ENCODE measurements at regions not wholly inside any gene's neighbourhood (a gene's known extent, or its start where the extent isn't known, plus 50 kb on each side); places are given as distances from the start of the nearest gene placed in this dataset.

DNA sequence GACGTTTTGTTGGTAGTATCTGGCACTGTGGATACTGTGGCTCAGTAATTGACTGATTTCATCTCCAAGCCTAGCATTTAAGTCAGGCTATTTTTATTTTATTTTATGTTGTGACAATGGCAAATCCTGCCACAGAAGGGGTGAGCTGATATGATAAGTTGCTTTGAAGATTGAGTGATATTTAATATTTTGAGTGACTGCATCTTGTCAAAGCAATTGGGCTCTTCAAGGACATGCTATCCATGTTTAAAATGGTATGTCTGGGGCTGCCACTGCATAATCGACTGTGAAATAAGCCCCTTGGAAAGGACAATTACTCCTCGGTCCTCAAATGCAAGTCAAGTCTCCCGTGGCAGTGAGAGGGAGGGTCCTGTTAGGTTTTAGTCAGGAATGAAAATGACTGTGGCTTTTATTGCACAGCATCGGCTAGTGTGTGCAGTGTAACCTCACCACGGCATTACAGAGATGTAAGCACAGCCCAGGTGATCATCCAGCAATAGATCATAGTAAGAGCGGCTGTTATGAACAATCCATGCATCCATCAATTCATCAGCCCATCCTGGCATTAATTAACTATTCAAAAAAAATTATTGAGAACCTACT is 178.2 kb downstream of the GBA3 start:
- DNase-seq (ENCODE audit: low spot score): no peak

DNA sequence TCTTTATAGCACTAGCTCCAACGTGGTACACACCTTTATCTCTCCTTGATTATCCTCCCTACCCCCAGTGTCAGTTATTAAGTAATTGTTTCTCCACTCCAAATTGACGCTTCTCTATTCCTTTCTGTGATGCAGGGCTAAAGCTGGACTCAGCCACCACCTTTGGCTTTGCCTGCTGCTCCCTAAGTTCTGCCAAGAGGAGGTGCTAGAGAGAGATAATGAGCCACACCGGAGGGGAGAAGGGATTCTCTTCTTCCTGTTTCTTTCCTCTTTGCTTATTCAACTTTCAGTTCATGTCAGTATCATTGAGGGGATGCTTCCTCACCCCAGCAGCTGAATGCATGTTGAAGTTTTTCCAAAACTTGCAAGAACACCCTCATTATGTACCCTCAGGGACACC is 176.5 kb downstream of the GBA3 start:
- DNase-seq (ENCODE audit: low spot score): no peak
